ENCODE measurements at regions not wholly inside any gene's neighbourhood (a gene's known extent, or its start where the extent isn't known, plus 50 kb on each side); places are given as distances from the start of the nearest gene placed in this dataset.

GRCh38 chr9:29875547-29875946, 2302.3 kb upstream of the C9orf72 start:
- Histone ChIP-seq H3K79me2 (ENCODE audit: low read depth) (no peaks in the 10 kb centered on the region), H3K4me3 (no peak overlapping the region), H3K4me1 (no peaks in the 10 kb centered on the region), H4K20me1 (ENCODE audit: low read depth) (no peaks in the 10 kb centered on the region), H3K9me3 (ENCODE audit: low read depth) (no peaks in the 10 kb centered on the region), H3K4me2 (no peak overlapping the region), H3K9ac (no peak overlapping the region), H3K27me3 (no peaks in the 10 kb centered on the region), H2AFZ (replicated peaks) (no peak overlapping the region), H3F3A (ENCODE audit: low read depth) (no peaks in the 10 kb centered on the region), H3K36me3 (no peaks in the 10 kb centered on the region), H3K27ac (no peak overlapping the region)
- H3K36me3 Mint-ChIP-seq = no peaks in the 10 kb centered on the region
- no peaks in the 10 kb centered on the region for H3K4me1 Mint-ChIP-seq
- H3K27me3 Mint-ChIP-seq (ENCODE audit: insufficient read depth, low read depth) = no peaks in the 10 kb centered on the region
- no peak for DNase-seq (ENCODE audit: low spot score)
- H3K4me3 Mint-ChIP-seq = no peak overlapping the region
- H3K27ac Mint-ChIP-seq = no peak overlapping the region
- no peak for TF ChIP-seq EZH2 (IDR thresholded peaks at IDR 0.05)
- no peak for TF ChIP-seq EZH2phosphoT487 (IDR thresholded peaks at IDR 0.05)
- TF ChIP-seq CTCF (IDR thresholded peaks at IDR 0.05) = no peak
- no peaks in the 10 kb centered on the region for H3K9me3 Mint-ChIP-seq

GRCh38 chr9:29882767-29883166, 2309.5 kb upstream of the C9orf72 start:
- H3K9ac ChIP-seq = no peak overlapping the region
- H2AFZ ChIP-seq (replicated peaks) = no peak overlapping the region
- no peak overlapping the region for H3K27ac Mint-ChIP-seq
- H3K4me3 Mint-ChIP-seq = no peak overlapping the region
- no peaks in the 10 kb centered on the region for H3K79me2 ChIP-seq (ENCODE audit: low read depth)
- H3K9me3 Mint-ChIP-seq = no peaks in the 10 kb centered on the region
- no peaks in the 10 kb centered on the region for H3K9me3 ChIP-seq (ENCODE audit: low read depth)
- H3K27me3 Mint-ChIP-seq (ENCODE audit: insufficient read depth, low read depth) = no peaks in the 10 kb centered on the region
- H3F3A ChIP-seq (ENCODE audit: low read depth) = no peaks in the 10 kb centered on the region
- TF ChIP-seq EZH2 (IDR thresholded peaks at IDR 0.05) (no peak), EZH2phosphoT487 (IDR thresholded peaks at IDR 0.05) (no peak), CTCF (IDR thresholded peaks at IDR 0.05) (no peak)
- H3K36me3 ChIP-seq = no peaks in the 10 kb centered on the region
- no peak overlapping the region for H3K4me3 ChIP-seq
- no peaks in the 10 kb centered on the region for H3K27me3 ChIP-seq
- no peaks in the 10 kb centered on the region for H3K36me3 Mint-ChIP-seq
- no peak overlapping the region for H3K27ac ChIP-seq
- peaks cover 5% of the 10 kb centered on the region for H3K4me1 ChIP-seq
- H4K20me1 ChIP-seq (ENCODE audit: low read depth) = no peaks in the 10 kb centered on the region
- no peak overlapping the region for H3K4me2 ChIP-seq
- H3K4me1 Mint-ChIP-seq = no peaks in the 10 kb centered on the region
- no peak for DNase-seq (ENCODE audit: low spot score)

- H3K27me3 Mint-ChIP-seq (ENCODE audit: insufficient read depth, low read depth) = no peaks in the 10 kb centered on the region
- H3F3A ChIP-seq (ENCODE audit: low read depth) = no peaks in the 10 kb centered on the region
- H3K4me2 ChIP-seq = no peak overlapping the region
- no peaks in the 10 kb centered on the region for H4K20me1 ChIP-seq (ENCODE audit: low read depth)
- no peaks in the 10 kb centered on the region for H3K9me3 ChIP-seq (ENCODE audit: low read depth)
- H3K4me1 Mint-ChIP-seq = no peaks in the 10 kb centered on the region
- no peaks in the 10 kb centered on the region for H3K9me3 Mint-ChIP-seq
- H3K9ac ChIP-seq = no peak overlapping the region
- H3K27ac Mint-ChIP-seq = no peak overlapping the region
- no peaks in the 10 kb centered on the region for H3K36me3 ChIP-seq
- no peak overlapping the region for H3K4me3 Mint-ChIP-seq
- H3K27me3 ChIP-seq = no peaks in the 10 kb centered on the region
- H3K27ac ChIP-seq = no peak overlapping the region
- TF ChIP-seq EZH2phosphoT487 (IDR thresholded peaks at IDR 0.05) = no peak
- no peak for TF ChIP-seq CTCF (IDR thresholded peaks at IDR 0.05)
- no peak for TF ChIP-seq EZH2 (IDR thresholded peaks at IDR 0.05)
- H3K36me3 Mint-ChIP-seq = no peaks in the 10 kb centered on the region
- H3K79me2 ChIP-seq (ENCODE audit: low read depth) = no peaks in the 10 kb centered on the region
- no peak overlapping the region for H3K4me3 ChIP-seq
- H3K4me1 ChIP-seq = no peaks in the 10 kb centered on the region
- H2AFZ ChIP-seq (replicated peaks) = no peak overlapping the region
- no peak for DNase-seq (ENCODE audit: low spot score)
These were observed 2332.8 kb upstream of the C9orf72 start for GRCh38 chr9:29906065-29906464.

GRCh38 chr9:29928072-29928471, 2354.8 kb upstream of the C9orf72 start:
- no peaks in the 10 kb centered on the region for H4K20me1 ChIP-seq (ENCODE audit: low read depth)
- Mint-ChIP-seq H3K4me1 (peaks cover 2% of the 10 kb centered on the region), H3K36me3 (no peaks in the 10 kb centered on the region), H3K27ac (no peak overlapping the region), H3K4me3 (no peak overlapping the region), H3K27me3 (ENCODE audit: insufficient read depth, low read depth) (peaks cover 2% of the 10 kb centered on the region), H3K9me3 (peaks cover 2% of the 10 kb centered on the region)
- peak; percentile 2 for DNase-seq (ENCODE audit: low spot score)
- no peaks in the 10 kb centered on the region for H3K79me2 ChIP-seq (ENCODE audit: low read depth)
- no peak overlapping the region for H2AFZ ChIP-seq (replicated peaks)
- no peaks in the 10 kb centered on the region for H3F3A ChIP-seq (ENCODE audit: low read depth)
- H3K9me3 ChIP-seq (ENCODE audit: low read depth) = no peaks in the 10 kb centered on the region
- H3K27ac ChIP-seq = no peak overlapping the region
- H3K4me3 ChIP-seq = no peak overlapping the region
- H3K27me3 ChIP-seq = no peaks in the 10 kb centered on the region
- no peak overlapping the region for H3K9ac ChIP-seq
- no peaks in the 10 kb centered on the region for H3K4me1 ChIP-seq
- no peaks in the 10 kb centered on the region for H3K36me3 ChIP-seq
- TF ChIP-seq EZH2 (IDR thresholded peaks at IDR 0.05) (no peak), EZH2phosphoT487 (IDR thresholded peaks at IDR 0.05) (no peak), CTCF (IDR thresholded peaks at IDR 0.05) (no peak)
- H3K4me2 ChIP-seq = no peak overlapping the region

Data from neural progenitor cell (in vitro differentiated cells).